ENCODE measurements at regions not wholly inside any gene's neighbourhood (a gene's known extent, or its start where the extent isn't known, plus 50 kb on each side); places are given as distances from the start of the nearest gene placed in this dataset.
A peak's percentile ranks its signal among the peaks of the same experiment; 100 is the strongest.

DNA sequence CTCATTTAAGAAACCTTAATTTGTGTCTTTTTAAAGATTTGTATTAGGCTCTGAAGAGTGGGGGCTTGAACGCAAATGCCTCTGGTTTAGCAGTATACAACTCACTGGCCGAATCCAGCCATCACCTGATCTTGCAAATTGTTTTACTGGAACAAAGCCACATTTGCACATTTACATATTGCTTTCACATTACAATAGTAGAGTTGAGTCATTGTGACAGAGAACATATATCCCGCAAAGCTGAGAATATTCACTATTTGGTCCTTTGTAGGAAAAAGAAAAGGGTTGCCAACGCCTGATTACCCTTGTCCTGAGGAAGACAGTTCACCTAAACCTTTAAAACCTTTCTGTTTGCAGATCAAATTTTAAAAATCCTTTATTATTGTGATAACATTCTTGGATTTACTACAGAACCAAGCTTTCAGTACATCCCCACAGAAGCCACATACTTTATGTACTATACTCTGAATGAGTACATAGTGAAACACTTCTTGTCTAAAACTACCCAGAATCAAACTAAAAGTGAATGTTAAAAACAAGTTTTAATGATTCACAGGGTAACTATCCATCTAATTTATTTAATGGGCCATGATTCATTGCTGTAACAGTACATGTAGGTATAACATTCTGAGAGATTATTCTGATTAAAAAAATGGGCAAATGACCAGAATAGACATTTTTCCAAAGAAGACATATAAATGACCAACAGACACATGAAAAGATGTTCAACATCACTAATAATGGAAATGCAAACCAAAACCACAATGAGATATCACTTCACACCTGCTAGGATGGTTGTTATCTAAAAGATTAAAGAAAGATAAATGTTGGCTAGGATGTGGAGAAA is 161.0 kb downstream of the SLC25A46 start:
- H3K9me2 ChIP-seq, result no peaks in the 10 kb centered on the region
- H4K20me1 ChIP-seq (ENCODE audit: insufficient read depth), result no peaks in the 10 kb centered on the region
- H3K4me1 ChIP-seq (ENCODE audit: control insufficient read depth in 1 of 2, insufficient read depth in 2 of 2, low read depth in 1 of 2, low read length in 1 of 2), result no peaks in the 10 kb centered on the region; a peak in 1 of 4 replicates
- peaks cover 19% of the 10 kb centered on the region for H3F3A ChIP-seq (replicated peaks; ENCODE audit: insufficient read depth)
- WGBS (ENCODE audit: low lambda C conversion rate), result 49% methylated on average over 4 of the region's 4 CpGs
- no peaks in the 10 kb centered on the region for H3K9me3 ChIP-seq
- no peak overlapping the region for H3K4me3 ChIP-seq (ENCODE audit: low read depth in 2 of 2, low read length in 1 of 2)
- H3K79me2 ChIP-seq (ENCODE audit: insufficient read depth), result no peaks in the 10 kb centered on the region
- ChIA-PET POLR2A (no interaction called here), CTCF (no interaction called here)
- H3K4me2 ChIP-seq, result peak overlapping the region; percentile 35; the same call in 1 of the 2 replicates
- H3K27me3 ChIP-seq (ENCODE audit: insufficient read depth), result no peaks in the 10 kb centered on the region
- DNase-seq, result no peak
- H3K9ac ChIP-seq, result no peak overlapping the region
- peak in 1 of 2 experiments; percentile 80; a peak in 2 of 4 replicates for TF ChIP-seq EP300 (IDR thresholded peaks at IDR 0.05; ENCODE audit: borderline replicate concordance in 1 of 2, low read depth in 1 of 2, low read length in 1 of 2)
- TF ChIP-seq, protein P1, sequence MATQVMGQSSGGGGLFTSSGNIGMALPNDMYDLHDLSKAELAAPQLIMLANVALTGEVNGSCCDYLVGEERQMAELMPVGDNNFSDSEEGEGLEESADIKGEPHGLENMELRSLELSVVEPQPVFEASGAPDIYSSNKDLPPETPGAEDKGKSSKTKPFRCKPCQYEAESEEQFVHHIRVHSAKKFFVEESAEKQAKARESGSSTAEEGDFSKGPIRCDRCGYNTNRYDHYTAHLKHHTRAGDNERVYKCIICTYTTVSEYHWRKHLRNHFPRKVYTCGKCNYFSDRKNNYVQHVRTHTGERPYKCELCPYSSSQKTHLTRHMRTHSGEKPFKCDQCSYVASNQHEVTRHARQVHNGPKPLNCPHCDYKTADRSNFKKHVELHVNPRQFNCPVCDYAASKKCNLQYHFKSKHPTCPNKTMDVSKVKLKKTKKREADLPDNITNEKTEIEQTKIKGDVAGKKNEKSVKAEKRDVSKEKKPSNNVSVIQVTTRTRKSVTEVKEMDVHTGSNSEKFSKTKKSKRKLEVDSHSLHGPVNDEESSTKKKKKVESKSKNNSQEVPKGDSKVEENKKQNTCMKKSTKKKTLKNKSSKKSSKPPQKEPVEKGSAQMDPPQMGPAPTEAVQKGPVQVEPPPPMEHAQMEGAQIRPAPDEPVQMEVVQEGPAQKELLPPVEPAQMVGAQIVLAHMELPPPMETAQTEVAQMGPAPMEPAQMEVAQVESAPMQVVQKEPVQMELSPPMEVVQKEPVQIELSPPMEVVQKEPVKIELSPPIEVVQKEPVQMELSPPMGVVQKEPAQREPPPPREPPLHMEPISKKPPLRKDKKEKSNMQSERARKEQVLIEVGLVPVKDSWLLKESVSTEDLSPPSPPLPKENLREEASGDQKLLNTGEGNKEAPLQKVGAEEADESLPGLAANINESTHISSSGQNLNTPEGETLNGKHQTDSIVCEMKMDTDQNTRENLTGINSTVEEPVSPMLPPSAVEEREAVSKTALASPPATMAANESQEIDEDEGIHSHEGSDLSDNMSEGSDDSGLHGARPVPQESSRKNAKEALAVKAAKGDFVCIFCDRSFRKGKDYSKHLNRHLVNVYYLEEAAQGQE (IDR thresholded peaks at IDR 0.05; ENCODE audit: low read depth, low read length), result no peak
- TF ChIP-seq JUND (IDR thresholded peaks at IDR 0.05), result peak; percentile 81
- TF ChIP-seq TCF12 (IDR thresholded peaks at IDR 0.05), result peak; percentile 73; the same call in 1 of the 2 replicates
- peak; percentile 40; the same call in 1 of the 2 replicates for TF ChIP-seq MEF2A (IDR thresholded peaks at IDR 0.05; ENCODE audit: borderline replicate concordance, low read depth)
- TF ChIP-seq RXRA (IDR thresholded peaks at IDR 0.05; ENCODE audit: borderline replicate concordance, low read depth), result peak; percentile 17; the same call in 1 of the 2 replicates
- TF ChIP-seq, protein P2, sequence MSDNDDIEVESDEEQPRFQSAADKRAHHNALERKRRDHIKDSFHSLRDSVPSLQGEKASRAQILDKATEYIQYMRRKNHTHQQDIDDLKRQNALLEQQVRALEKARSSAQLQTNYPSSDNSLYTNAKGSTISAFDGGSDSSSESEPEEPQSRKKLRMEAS (IDR thresholded peaks at IDR 0.05; ENCODE audit: low read depth), result no peak
- no peak for TF ChIP-seq YY1 (IDR thresholded peaks at IDR 0.05; ENCODE audit: low read depth)
- TF ChIP-seq FOXM1 (IDR thresholded peaks at IDR 0.05; ENCODE audit: low read depth), result 0 out of 2 replicates have a peak, but pooled peaks have one; percentile 21
- TF ChIP-seq NFIC (IDR thresholded peaks at IDR 0.05; ENCODE audit: borderline replicate concordance), result peak; percentile 72
- no peak for TF ChIP-seq EZH2phosphoT487 (IDR thresholded peaks at IDR 0.05; ENCODE audit: borderline replicate concordance, low read depth)
- peak; percentile 72; the same call in 1 of the 2 replicates for TF ChIP-seq FOSL2 (IDR thresholded peaks at IDR 0.05; ENCODE audit: borderline replicate concordance, low read depth)
- TF ChIP-seq, protein P3, sequence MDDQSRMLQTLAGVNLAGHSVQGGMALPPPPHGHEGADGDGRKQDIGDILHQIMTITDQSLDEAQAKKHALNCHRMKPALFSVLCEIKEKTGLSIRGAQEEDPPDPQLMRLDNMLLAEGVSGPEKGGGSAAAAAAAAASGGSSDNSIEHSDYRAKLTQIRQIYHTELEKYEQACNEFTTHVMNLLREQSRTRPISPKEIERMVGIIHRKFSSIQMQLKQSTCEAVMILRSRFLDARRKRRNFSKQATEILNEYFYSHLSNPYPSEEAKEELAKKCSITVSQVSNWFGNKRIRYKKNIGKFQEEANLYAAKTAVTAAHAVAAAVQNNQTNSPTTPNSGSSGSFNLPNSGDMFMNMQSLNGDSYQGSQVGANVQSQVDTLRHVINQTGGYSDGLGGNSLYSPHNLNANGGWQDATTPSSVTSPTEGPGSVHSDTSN (IDR thresholded peaks at IDR 0.05), result peak; percentile 64; the same call in 1 of the 2 replicates
- TF ChIP-seq POLR2AphosphoS5 (IDR thresholded peaks at IDR 0.05; ENCODE audit: low read depth, low read length), result peak; percentile 43; the same call in 1 of the 2 replicates
- H3K36me3 ChIP-seq (replicated peaks in 1 of 2; ENCODE audit: control insufficient read depth in 1 of 2, insufficient read depth in 2 of 2, low read length in 1 of 2), result no peaks in the 10 kb centered on the region
- H3K27ac ChIP-seq (ENCODE audit: low read depth in 2 of 2, low read length in 1 of 2), result peak overlapping the region; percentile 60 to 73; a peak in 3 of 4 replicates
- no peak overlapping the region for H2AFZ ChIP-seq (ENCODE audit: low read depth)

Data from SK-N-SH (cell line).